ENCODE measurements at regions not wholly inside any gene's neighbourhood (a gene's known extent, or its start where the extent isn't known, plus 50 kb on each side); places are given as distances from the start of the nearest gene placed in this dataset.

GRCh38 chr2:187134306-187134705, 285.3 kb upstream of the ZSWIM2 start:
- TF ChIP-seq POLR2AphosphoS5 (IDR thresholded peaks at IDR 0.05): no peak
- TF ChIP-seq CTCF (IDR thresholded peaks at IDR 0.05 in 8 of 11, conservative IDR thresholded peaks at IDR 0.05 in 3 of 11): no peak
- no peak for TF ChIP-seq POLR2A (IDR thresholded peaks at IDR 0.05)

All from spleen (tissue), 7 donors.